Tibial nerve (tissue), 4 donors: ENCODE measurements at regions not wholly inside any gene's neighbourhood (a gene's known extent, or its start where the extent isn't known, plus 50 kb on each side); places are given as distances from the start of the nearest gene placed in this dataset.

Experiments
- CTCF ChIP-seq, 5 experiments: fragments of 200-600 bp in 3 of 5; fragments of 450-650 bp in 2 of 5; sonication (generic) in 3 of 5; IDR thresholded peaks; one replicate each; pipeline ENCODE4 v1.5.1; 2016 to 2019; ENCODE audit warnings: antibody characterized with exemption in 5 of 5, mild to moderate bottlenecking in 3 of 5, moderate library complexity in 2 of 5
- EP300 ChIP-seq, 2 donors: sonication (generic); formaldehyde crosslinking; IDR thresholded peaks; one replicate each; pipeline ENCODE4 v1.6.1; 2017; ENCODE audit warnings: antibody characterized with exemption in 2 of 2, mild to moderate bottlenecking in 1 of 2

- no peak for TF ChIP-seq CTCF (IDR thresholded peaks at IDR 0.05)
- TF ChIP-seq EP300 (IDR thresholded peaks at IDR 0.05) = no peak
Observed at GRCh38 chr7:45413419-45413818, 160.7 kb upstream of the ADCY1 start.
